ENCODE measurements at regions not wholly inside any gene's neighbourhood (a gene's known extent, or its start where the extent isn't known, plus 50 kb on each side); places are given as distances from the start of the nearest gene placed in this dataset.

DNA sequence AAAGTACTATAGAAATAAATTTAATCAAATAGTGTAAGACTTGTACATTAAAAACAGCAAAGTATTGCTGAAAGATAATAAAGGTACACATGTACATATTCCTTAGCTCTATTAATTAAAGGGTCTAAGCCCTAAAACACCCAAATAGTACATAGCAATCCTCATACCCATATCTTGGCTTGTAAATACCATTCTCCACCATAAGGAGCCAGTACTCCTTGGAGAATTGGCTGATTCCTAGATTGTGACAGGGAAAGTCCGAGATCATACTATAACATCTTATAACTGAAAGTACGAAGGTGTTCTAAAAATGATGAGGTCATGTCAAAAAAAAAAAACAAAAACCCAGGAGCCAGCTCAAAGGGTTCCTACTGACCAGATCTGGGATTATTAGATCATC is 614.6 kb downstream of the SUCLG1 start:
- TF ChIP-seq CTCF (IDR thresholded peaks at IDR 0.05; ENCODE audit: low read depth, low read length, poor library complexity, severe bottlenecking) (no peak), EZH2phosphoT487 (IDR thresholded peaks at IDR 0.05; ENCODE audit: borderline replicate concordance, low read length) (no peak)

Measured in DOHH2 (cell line).